Panc1 (cell line): ENCODE measurements at regions not wholly inside any gene's neighbourhood (a gene's known extent, or its start where the extent isn't known, plus 50 kb on each side); places are given as distances from the start of the nearest gene placed in this dataset.

ENCODE experiments used
- ATAC-seq: fragments of 200-7000 bp; cut with Tn5 transposase; 2 replicates; pipeline ENCODE4 v1.9.1; 2020; ENCODE audit warnings: mild to moderate bottlenecking, moderate library complexity
- BruUV-seq: library from RNA; stranded (reverse); fragments of 400-500 nt; replicated peaks from 2 replicates; lab custom pipeline; 2021; lab: Mats Ljungman, UMichigan
- CTCF ChIA-PET: fragments of 300-600 bp; sonication (Branson Sonifier 250); formaldehyde crosslinking; loops from one replicate; lab custom pipeline; 2022; ENCODE audit warnings: antibody characterized with exemption; lab: Charles Lee
- POLR2A ChIA-PET: fragments of 300-600 bp; sonication (Branson Sonifier 250); formaldehyde crosslinking; loops from one replicate; lab custom pipeline; 2022; ENCODE audit warnings: antibody characterized with exemption; lab: Charles Lee
- DNase-seq: peaks from one replicate; pipeline ENCODE4 v3.0.0-alpha.2; 2010; ENCODE audit warnings: low read depth, low spot score
- H3K27ac ChIP-seq: 2 replicates; pipeline ENCODE4 v1.5.1; 2011; ENCODE audit warnings: mild to moderate bottlenecking, low read length, inconsistent platforms
- H3K27me3 ChIP-seq: fragments of 200-500 bp; sonication (Bioruptor generic); 2 replicates; pipeline ENCODE4 v1.6.0; 2014; ENCODE audit warnings: low read length, inconsistent platforms; ENCODE audit not compliant: control insufficient read depth, insufficient read depth
- H3K36me3 ChIP-seq: fragments of 200-500 bp; sonication (Bioruptor generic); 2 replicates; pipeline ENCODE4 v1.5.1; 2014; ENCODE audit warnings: inconsistent platforms, mild to moderate bottlenecking, low read length, moderate library complexity; ENCODE audit not compliant: control insufficient read depth, insufficient read depth
- H3K4me1 ChIP-seq: 2 replicates; pipeline ENCODE4 v1.5.1; 2011; ENCODE audit warnings: inconsistent platforms, mild to moderate bottlenecking, low read length, moderate library complexity; ENCODE audit not compliant: control insufficient read depth, insufficient read depth
- H3K4me3 ChIP-seq, 2 experiments: 2 replicates each; pipeline ENCODE4 v1.5.1; 2011 to 2012; ENCODE audit warnings: low read depth in 2 of 2, low read length in 2 of 2, mild to moderate bottlenecking in 2 of 2, inconsistent platforms in 1 of 2, moderate library complexity in 1 of 2
- H3K9me3 ChIP-seq: fragments of 200-500 bp; sonication (Bioruptor generic); 2 replicates; pipeline ENCODE4 v1.5.1; 2014; ENCODE audit warnings: low read depth, mild to moderate bottlenecking, inconsistent platforms, low read length, moderate library complexity; ENCODE audit not compliant: control insufficient read depth, insufficient read depth
- CTCF ChIP-seq: fragments of 450-650 bp; IDR thresholded peaks from 2 replicates; pipeline ENCODE4 v1.5.1; 2017; ENCODE audit warnings: mild to moderate bottlenecking
- POLR2AphosphoS5 ChIP-seq: IDR thresholded peaks from 2 replicates; pipeline ENCODE4 v1.6.1; 2012; ENCODE audit warnings: mild to moderate bottlenecking, low read depth, low read length, moderate library complexity
- REST ChIP-seq, 2 experiments: IDR thresholded peaks; 2 replicates each; pipeline ENCODE4 v1.6.1; 2011 to 2012; ENCODE audit warnings: low read depth in 2 of 2, control low read depth in 1 of 2, low read length in 1 of 2, mild to moderate bottlenecking in 1 of 2, moderate library complexity in 1 of 2; ENCODE audit not compliant: insufficient read depth in 1 of 2
- SIN3A ChIP-seq: IDR thresholded peaks from 2 replicates; pipeline ENCODE4 v1.6.1; 2012; ENCODE audit warnings: low read depth, mild to moderate bottlenecking, low read length, moderate library complexity, borderline replicate concordance; ENCODE audit not compliant: insufficient read depth
- TCF7L2 ChIP-seq: IDR thresholded peaks from 2 replicates; pipeline ENCODE4 v1.6.1; 2011; ENCODE audit warnings: mild to moderate bottlenecking, low read depth, low read length, inconsistent platforms
- in situ Hi-C: cut with HindIII; loops from 2 replicates; pipeline ENCODE4 v1.10.0; 2016; ENCODE audit warnings: low sequenced_read_pairs, low pct_unique_long_range_greater_than_20kb
- intact Hi-C: fragments of 100-400 bp; cut with micrococcal nuclease; formaldehyde crosslinking; loops from one replicate; pipeline ENCODE4 v1.10.0; 2022; ENCODE audit not compliant: unreplicated experiment

- no peak for DNase-seq
- Histone ChIP-seq H3K4me1 (no peaks in the 10 kb centered on the region), H3K27me3 (no peaks in the 10 kb centered on the region), H3K4me3 (no peak overlapping the region), H3K9me3 (0 out of 2 replicates have a peak, but pooled peaks cover 3% of the 10 kb centered on the region), H3K36me3 (no peaks in the 10 kb centered on the region), H3K27ac (no peak overlapping the region)
- ATAC-seq = no peak
- TF ChIP-seq TCF7L2 = no peak
- TF ChIP-seq POLR2AphosphoS5 = no peak
- TF ChIP-seq CTCF = no peak
- no peak for TF ChIP-seq SIN3A
- TF ChIP-seq REST (IDR thresholded peaks at IDR 0.05; ENCODE audit: insufficient read depth in 1 of 2, low read depth in 2 of 2, low read length in 1 of 2) = no peak
- in situ Hi-C loops = no loop called here
- intact Hi-C loops = no loop called here
- BruUV-seq = no TSS peak
- ChIA-PET POLR2A (no interaction called here), CTCF (no interaction called here)
Observed at GRCh38 chr5:62980884-62981283, 402.3 kb downstream of the LRRC70 start.

- no peak for DNase-seq
- no peaks in the 10 kb centered on the region for H3K36me3 ChIP-seq
- no TSS peak for BruUV-seq
- in situ Hi-C loops (no loop called here), intact Hi-C loops (no loop called here)
- no peaks in the 10 kb centered on the region for H3K27me3 ChIP-seq
- no peak overlapping the region for H3K4me3 ChIP-seq
- TF ChIP-seq TCF7L2 (no peak), REST (IDR thresholded peaks at IDR 0.05; ENCODE audit: insufficient read depth in 1 of 2, low read depth in 2 of 2, low read length in 1 of 2) (no peak), SIN3A (no peak), POLR2AphosphoS5 (no peak), CTCF (no peak)
- no peak overlapping the region for H3K27ac ChIP-seq
- POLR2A ChIA-PET = no interaction called here
- no peaks in the 10 kb centered on the region for H3K4me1 ChIP-seq
- H3K9me3 ChIP-seq = no peaks in the 10 kb centered on the region
- CTCF ChIA-PET = no interaction called here
- no peak for ATAC-seq
Observed at GRCh38 chr5:62979472-62979871, 400.9 kb downstream of the LRRC70 start.
